Right atrium auricular region (tissue), 2 donors: ENCODE measurements at regions not wholly inside any gene's neighbourhood (a gene's known extent, or its start where the extent isn't known, plus 50 kb on each side); places are given as distances from the start of the nearest gene placed in this dataset.

ENCODE experiments used
- DNase-seq: peaks from one replicate; pipeline ENCODE4 v3.0.0-alpha.2; 2019; ENCODE audit warnings: low spot score
- H3K27ac ChIP-seq, 2 donors: fragments of 200-600 bp; sonication (generic); 1 replicate in 1 of 2; 2 replicates in 1 of 2; pipeline ENCODE4 v1.5.1; 2016 to 2019
- H3K27me3 ChIP-seq, 2 donors: fragments of 200-600 bp; sonication (generic); one replicate each; pipeline versions ENCODE4 v1.5.1 to v1.6.0; 2017 to 2019
- H3K36me3 ChIP-seq: fragments of 200-600 bp; sonication (generic); one replicate; pipeline ENCODE4 v1.5.1; 2016
- H3K4me1 ChIP-seq, 2 donors: fragments of 200-600 bp; sonication (generic); one replicate each; pipeline versions ENCODE4 v1.5.1 to v1.6.0; 2017 to 2019
- H3K4me3 ChIP-seq, 2 donors: fragments of 200-600 bp; sonication (generic); 1 replicate in 1 of 2; 2 replicates in 1 of 2; pipeline ENCODE4 v1.5.1; 2017 to 2019; ENCODE audit warnings: mild to moderate bottlenecking in 1 of 2, moderate library complexity in 1 of 2
- H3K9me3 ChIP-seq, 2 donors: fragments of 200-600 bp; sonication (generic); one replicate each; pipeline ENCODE4 v1.5.1; 2019
- TF ChIP-seq, protein P1 (sequence below), 2 donors: fragments of 200-600 bp; sonication (generic); IDR thresholded peaks; one replicate each; pipeline ENCODE4 v1.5.1; 2019; ENCODE audit warnings: antibody characterized with exemption in 2 of 2

GRCh38 chr5:18560602-18561001 is 926.3 kb downstream of the TAF11L14 start:
- no peak for DNase-seq
- H3K4me3 ChIP-seq: no peak overlapping the region
- TF ChIP-seq, protein P1, sequence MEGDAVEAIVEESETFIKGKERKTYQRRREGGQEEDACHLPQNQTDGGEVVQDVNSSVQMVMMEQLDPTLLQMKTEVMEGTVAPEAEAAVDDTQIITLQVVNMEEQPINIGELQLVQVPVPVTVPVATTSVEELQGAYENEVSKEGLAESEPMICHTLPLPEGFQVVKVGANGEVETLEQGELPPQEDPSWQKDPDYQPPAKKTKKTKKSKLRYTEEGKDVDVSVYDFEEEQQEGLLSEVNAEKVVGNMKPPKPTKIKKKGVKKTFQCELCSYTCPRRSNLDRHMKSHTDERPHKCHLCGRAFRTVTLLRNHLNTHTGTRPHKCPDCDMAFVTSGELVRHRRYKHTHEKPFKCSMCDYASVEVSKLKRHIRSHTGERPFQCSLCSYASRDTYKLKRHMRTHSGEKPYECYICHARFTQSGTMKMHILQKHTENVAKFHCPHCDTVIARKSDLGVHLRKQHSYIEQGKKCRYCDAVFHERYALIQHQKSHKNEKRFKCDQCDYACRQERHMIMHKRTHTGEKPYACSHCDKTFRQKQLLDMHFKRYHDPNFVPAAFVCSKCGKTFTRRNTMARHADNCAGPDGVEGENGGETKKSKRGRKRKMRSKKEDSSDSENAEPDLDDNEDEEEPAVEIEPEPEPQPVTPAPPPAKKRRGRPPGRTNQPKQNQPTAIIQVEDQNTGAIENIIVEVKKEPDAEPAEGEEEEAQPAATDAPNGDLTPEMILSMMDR (IDR thresholded peaks at IDR 0.05): no peak

DNA sequence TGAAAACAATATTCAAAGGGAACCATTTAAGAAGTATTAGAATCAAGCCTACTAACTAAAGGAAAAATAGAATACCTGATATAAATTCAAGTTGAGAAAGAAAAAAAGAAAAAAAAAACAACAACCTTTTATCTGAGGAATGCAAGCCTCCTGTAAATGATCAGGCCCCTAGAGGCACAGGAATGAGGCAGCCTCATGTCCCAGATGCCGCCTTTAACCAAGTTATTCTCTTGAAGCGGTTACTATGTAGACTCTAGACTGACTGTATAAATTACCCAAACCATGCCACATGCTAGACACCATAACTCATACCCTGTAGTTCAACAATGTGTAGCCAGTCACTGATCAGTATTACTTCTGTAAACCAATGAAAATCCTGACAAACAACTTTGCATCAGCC is 929.6 kb downstream of the TAF11L14 start:
- no peaks in the 10 kb centered on the region for H3K4me1 ChIP-seq
- H3K9me3 ChIP-seq: no peaks in the 10 kb centered on the region
- no peaks in the 10 kb centered on the region for H3K27me3 ChIP-seq
- no peak overlapping the region for H3K27ac ChIP-seq
- no peaks in the 10 kb centered on the region for H3K36me3 ChIP-seq
- H3K4me3 ChIP-seq: no peak overlapping the region
- TF ChIP-seq, protein P1 (IDR thresholded peaks at IDR 0.05): no peak
- DNase-seq: no peak

More at GRCh38 chr5:18560602-18561001, 926.3 kb downstream of the TAF11L14 start:
- Histone ChIP-seq H3K9me3 (no peaks in the 10 kb centered on the region), H3K27me3 (no peaks in the 10 kb centered on the region), H3K4me1 (no peaks in the 10 kb centered on the region), H3K36me3 (no peaks in the 10 kb centered on the region), H3K27ac (no peak overlapping the region)

DNA sequence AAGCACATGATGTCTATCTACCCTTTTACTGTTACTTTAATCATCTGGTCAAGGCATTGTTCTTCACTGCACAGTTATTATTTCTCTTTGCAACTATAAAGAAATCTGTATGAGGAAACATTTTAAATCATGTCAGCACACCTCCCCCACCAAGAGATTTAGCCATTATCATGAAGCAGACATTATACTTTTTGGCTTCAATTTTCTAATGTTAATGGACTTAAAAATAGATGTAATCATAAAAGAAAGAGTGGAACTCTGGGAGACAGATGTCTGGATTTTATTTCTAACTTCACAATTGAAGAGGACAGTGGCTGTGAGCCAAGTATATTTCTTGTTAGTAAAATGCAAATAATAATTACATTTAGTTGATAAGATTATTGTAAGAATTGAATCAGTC is 932.4 kb downstream of the TAF11L14 start:
- TF ChIP-seq, protein P1 (IDR thresholded peaks at IDR 0.05): no peak
- no peaks in the 10 kb centered on the region for H3K36me3 ChIP-seq
- H3K27ac ChIP-seq: no peak overlapping the region
- no peaks in the 10 kb centered on the region for H3K27me3 ChIP-seq
- no peak for DNase-seq
- H3K9me3 ChIP-seq: no peaks in the 10 kb centered on the region
- H3K4me3 ChIP-seq: no peak overlapping the region
- no peaks in the 10 kb centered on the region for H3K4me1 ChIP-seq

DNA sequence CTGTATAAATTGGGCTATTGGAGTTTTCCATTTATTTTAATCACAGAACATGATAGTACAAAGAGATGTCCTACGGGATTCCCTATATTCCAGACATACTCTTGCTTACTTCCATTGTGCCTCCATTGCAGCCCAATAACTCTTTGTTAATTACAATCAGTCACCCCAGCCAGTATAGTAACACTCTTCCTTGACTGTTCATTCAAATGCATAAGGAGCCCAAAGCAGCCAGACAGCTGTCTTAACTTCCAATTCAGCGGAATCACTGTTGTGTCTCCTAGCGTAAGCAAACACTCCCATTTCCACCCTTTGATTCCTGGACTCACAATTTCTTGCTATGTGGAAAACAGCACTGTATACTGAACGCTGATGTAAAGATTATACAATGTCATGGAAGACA is 942.3 kb downstream of the TAF11L14 start:
- no peaks in the 10 kb centered on the region for H3K9me3 ChIP-seq
- H3K36me3 ChIP-seq: no peaks in the 10 kb centered on the region
- H3K27ac ChIP-seq: no peak overlapping the region
- H3K4me3 ChIP-seq: no peak overlapping the region
- no peak for DNase-seq
- no peaks in the 10 kb centered on the region for H3K4me1 ChIP-seq
- TF ChIP-seq, protein P1 (IDR thresholded peaks at IDR 0.05): no peak
- H3K27me3 ChIP-seq: no peaks in the 10 kb centered on the region

DNA sequence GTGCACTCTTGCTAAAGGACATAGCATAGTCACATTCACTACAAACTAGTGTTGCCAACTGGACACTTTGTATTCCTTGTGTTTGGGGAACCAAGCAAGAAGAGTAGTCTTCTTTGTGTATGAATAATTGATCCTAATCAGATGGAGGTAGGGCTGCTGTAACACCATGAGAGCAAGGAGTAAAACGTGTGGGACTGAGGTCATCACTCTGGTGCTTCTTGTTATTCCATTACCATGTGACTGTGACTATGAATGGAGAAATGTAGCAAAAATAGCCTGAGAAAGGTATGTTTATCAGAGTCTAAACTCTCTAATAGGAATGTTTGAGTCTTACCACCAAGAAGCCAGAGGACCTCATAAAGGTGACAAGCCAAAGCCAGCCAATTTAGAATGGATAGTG is 966.9 kb downstream of the TAF11L14 start:
- Histone ChIP-seq H3K27me3 (no peaks in the 10 kb centered on the region), H3K4me1 (no peaks in the 10 kb centered on the region), H3K9me3 (no peaks in the 10 kb centered on the region), H3K27ac (no peak overlapping the region), H3K4me3 (no peak overlapping the region), H3K36me3 (no peaks in the 10 kb centered on the region)
- DNase-seq: no peak
- TF ChIP-seq, protein P1 (IDR thresholded peaks at IDR 0.05): no peak

DNA sequence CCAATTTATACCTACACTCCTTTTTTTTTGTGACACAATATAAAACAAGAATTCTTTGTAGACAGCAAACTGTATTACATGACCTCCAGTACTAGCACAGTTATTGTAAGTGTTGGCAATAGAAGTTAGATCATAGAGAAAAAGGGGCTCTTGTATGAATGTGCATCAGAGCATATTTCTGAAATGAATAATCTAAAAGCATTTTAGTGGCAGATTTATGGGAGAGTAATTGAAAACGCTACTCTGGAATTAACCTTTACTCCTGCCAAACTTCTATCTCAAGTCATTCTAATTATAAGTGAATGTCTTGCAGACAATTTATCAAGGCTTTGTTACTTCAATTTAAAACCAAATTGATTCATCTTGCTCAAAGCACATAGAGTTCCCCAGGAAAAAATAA is 968.1 kb downstream of the TAF11L14 start:
- Histone ChIP-seq H3K27me3 (no peaks in the 10 kb centered on the region), H3K36me3 (no peaks in the 10 kb centered on the region), H3K27ac (no peak overlapping the region), H3K4me1 (no peaks in the 10 kb centered on the region), H3K4me3 (no peak overlapping the region), H3K9me3 (no peaks in the 10 kb centered on the region)
- TF ChIP-seq, protein P1 (IDR thresholded peaks at IDR 0.05): no peak
- no peak for DNase-seq
